ENCODE measurements at regions not wholly inside any gene's neighbourhood (a gene's known extent, or its start where the extent isn't known, plus 50 kb on each side); places are given as distances from the start of the nearest gene placed in this dataset.

- no peak overlapping the region for H3K9ac ChIP-seq (ENCODE audit: control insufficient read depth, insufficient read depth, low read length)
- H4K20me1 ChIP-seq (ENCODE audit: control insufficient read depth, insufficient read depth) = no peaks in the 10 kb centered on the region
- no peak overlapping the region for H3K27ac ChIP-seq (ENCODE audit: control insufficient read depth, insufficient read depth)
- ChIA-PET RAD21 (ENCODE audit: unreplicated experiment) (no interaction called here), CTCF (interaction anchor here (1.0 to 1.4 kb wide), 2 partner anchors 14 to 248 kb away, joined by 3 to 5 read pairs; no protein-coding TSS in a partner anchor), POLR2A (no interaction called here), SMC1A (ENCODE audit: uncharacterized antibody, unreplicated experiment) (interaction anchor here (0.7 to 0.9 kb wide), 2 partner anchors 255 to 265 kb away, joined by 3 to 4 read pairs; no protein-coding TSS in a partner anchor)
- H3K4me1 ChIP-seq (ENCODE audit: control insufficient read depth, insufficient read depth, low read length) = no peaks in the 10 kb centered on the region
- BruUV-seq (replicated peaks) = no TSS peak
- no peaks in the 10 kb centered on the region for H3K27me3 ChIP-seq (replicated peaks in 1 of 2; ENCODE audit: control insufficient read depth in 2 of 2, insufficient read depth in 2 of 2, low read length in 1 of 2)
- ATAC-seq (no peak), DNase-seq (ENCODE audit: low read depth, low spot score) (no peak), FAIRE-seq (no peak)
- WGBS (ENCODE audit: insufficient coverage, insufficient replicate concordance, low lambda C conversion rate, missing lambda C conversion rate) = 43% methylated on average over 11 of the region's 11 CpGs
- in situ Hi-C loops (cut with MboI) = no loop called here
- intact Hi-C loops (cut with micrococcal nuclease; ENCODE audit: unreplicated experiment) = no loop called here
- H3K4me3 ChIP-seq = no peak overlapping the region
- no peak overlapping the region for H2AFZ ChIP-seq (ENCODE audit: control insufficient read depth, low read depth, low read length)
- H3K36me3 ChIP-seq (ENCODE audit: control insufficient read depth in 2 of 2, insufficient read depth in 2 of 2, low read length in 1 of 2) = no peaks in the 10 kb centered on the region
- H3K79me2 ChIP-seq (ENCODE audit: control insufficient read depth, insufficient read depth, low read length) = no peaks in the 10 kb centered on the region
- no peaks in the 10 kb centered on the region; the same call in 1 of the 3 replicates for H3K9me3 ChIP-seq (replicated peaks; ENCODE audit: control insufficient read depth, insufficient read depth, low read length)
- H3K4me2 ChIP-seq (ENCODE audit: control insufficient read depth, insufficient read depth) = no peak overlapping the region
- no peak for TF ChIP-seq NRF1 (conservative IDR thresholded peaks at IDR 0.05; ENCODE audit: low read depth, low read length)
- TF ChIP-seq ZBTB40 (IDR thresholded peaks at IDR 0.05; ENCODE audit: borderline replicate concordance) = no peak
- TF ChIP-seq RBBP5 (conservative IDR thresholded peaks at IDR 0.05) = no peak
- TF ChIP-seq TAF1 (IDR thresholded peaks at IDR 0.05; ENCODE audit: borderline replicate concordance, low read depth, low read length) = no peak
- TF ChIP-seq CREM (IDR thresholded peaks at IDR 0.05; ENCODE audit: low read depth) = no peak
- TF ChIP-seq ZNF622 (IDR thresholded peaks at IDR 0.05) = no peak
- no peak for TF ChIP-seq BHLHE40 (IDR thresholded peaks at IDR 0.05; ENCODE audit: borderline replicate concordance in 1 of 2, low read depth in 2 of 2, low read length in 1 of 2)
- TF ChIP-seq ELK1 (IDR thresholded peaks at IDR 0.05; ENCODE audit: low read depth, low read length) = no peak
- TF ChIP-seq SRF (IDR thresholded peaks at IDR 0.05; ENCODE audit: low read depth in 2 of 2, low read length in 2 of 2) = no peak
- no peak for TF ChIP-seq EED (IDR thresholded peaks at IDR 0.05; ENCODE audit: low read depth)
- TF ChIP-seq GATAD2B (conservative IDR thresholded peaks at IDR 0.05; ENCODE audit: low read depth) = no peak
- no peak for TF ChIP-seq ZNF24 (IDR thresholded peaks at IDR 0.05)
- TF ChIP-seq ATF7 (IDR thresholded peaks at IDR 0.05; ENCODE audit: low read depth) = no peak
- TF ChIP-seq SUPT20H (IDR thresholded peaks at IDR 0.05; ENCODE audit: borderline replicate concordance, control insufficient read depth, low read depth, low read length) = no peak
- no peak for TF ChIP-seq ZZZ3 (IDR thresholded peaks at IDR 0.05; ENCODE audit: control insufficient read depth, insufficient read length, low read depth)
- no peak for TF ChIP-seq RB1 (IDR thresholded peaks at IDR 0.05; ENCODE audit: borderline replicate concordance)
- TF ChIP-seq ATF3 (IDR thresholded peaks at IDR 0.05; ENCODE audit: borderline replicate concordance, extremely low read depth, low read depth, low read length) = no peak
These were observed 143.1 kb upstream of the RANBP3L start for GRCh38 chr5:36444582-36445418.
